Gastrocnemius medialis (tissue), 4 donors: ENCODE measurements at regions not wholly inside any gene's neighbourhood (a gene's known extent, or its start where the extent isn't known, plus 50 kb on each side); places are given as distances from the start of the nearest gene placed in this dataset.

Experiments used
- CTCF ChIP-seq, 5 experiments: fragments of 450-650 bp in 3 of 5; fragments of 200-600 bp in 2 of 5; sonication (generic) in 2 of 5; IDR thresholded peaks in 4 of 5; conservative IDR thresholded peaks in 1 of 5; 1 replicate in 4 of 5; 2 replicates in 1 of 5; pipeline ENCODE4 v1.5.1; 2016 to 2019; ENCODE audit warnings: antibody characterized with exemption in 5 of 5, mild to moderate bottlenecking in 3 of 5, moderate library complexity in 3 of 5
- POLR2A ChIP-seq, 2 donors: fragments of 450-650 bp; IDR thresholded peaks; one replicate each; pipeline ENCODE4 v1.6.1; 2017; ENCODE audit warnings: antibody characterized with exemption in 2 of 2, mild to moderate bottlenecking in 2 of 2, moderate library complexity in 2 of 2

GRCh38 chr12:111197376-111197944 is 171.4 kb downstream of the PHETA1 start:
- TF ChIP-seq POLR2A (IDR thresholded peaks at IDR 0.05) (no peak), CTCF (IDR thresholded peaks at IDR 0.05 in 4 of 5, conservative IDR thresholded peaks at IDR 0.05 in 1 of 5) (no peak)
